ENCODE measurements at regions not wholly inside any gene's neighbourhood (a gene's known extent, or its start where the extent isn't known, plus 50 kb on each side); places are given as distances from the start of the nearest gene placed in this dataset.

DNA sequence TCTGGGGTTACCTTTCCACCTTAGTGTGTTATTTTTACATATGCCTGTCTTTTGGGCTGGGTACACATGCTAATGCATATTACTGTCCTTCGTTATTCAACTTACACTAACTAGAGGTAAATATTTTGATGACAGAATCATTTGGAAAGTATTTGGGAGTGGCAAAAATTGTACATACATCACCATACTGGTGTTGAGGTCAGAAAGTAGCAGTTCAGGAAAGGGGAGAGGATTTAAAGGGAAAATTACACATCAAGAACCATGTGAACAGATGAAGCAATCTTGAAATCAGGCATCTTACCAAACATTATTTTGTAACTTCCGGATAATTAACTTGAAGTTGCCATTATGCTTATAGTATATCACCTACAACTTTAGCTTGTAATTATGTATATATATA, 379.7 kb downstream of the RND3 start:
- no peak for TF ChIP-seq POLR2A (IDR thresholded peaks at IDR 0.05)
- TF ChIP-seq, protein P1, sequence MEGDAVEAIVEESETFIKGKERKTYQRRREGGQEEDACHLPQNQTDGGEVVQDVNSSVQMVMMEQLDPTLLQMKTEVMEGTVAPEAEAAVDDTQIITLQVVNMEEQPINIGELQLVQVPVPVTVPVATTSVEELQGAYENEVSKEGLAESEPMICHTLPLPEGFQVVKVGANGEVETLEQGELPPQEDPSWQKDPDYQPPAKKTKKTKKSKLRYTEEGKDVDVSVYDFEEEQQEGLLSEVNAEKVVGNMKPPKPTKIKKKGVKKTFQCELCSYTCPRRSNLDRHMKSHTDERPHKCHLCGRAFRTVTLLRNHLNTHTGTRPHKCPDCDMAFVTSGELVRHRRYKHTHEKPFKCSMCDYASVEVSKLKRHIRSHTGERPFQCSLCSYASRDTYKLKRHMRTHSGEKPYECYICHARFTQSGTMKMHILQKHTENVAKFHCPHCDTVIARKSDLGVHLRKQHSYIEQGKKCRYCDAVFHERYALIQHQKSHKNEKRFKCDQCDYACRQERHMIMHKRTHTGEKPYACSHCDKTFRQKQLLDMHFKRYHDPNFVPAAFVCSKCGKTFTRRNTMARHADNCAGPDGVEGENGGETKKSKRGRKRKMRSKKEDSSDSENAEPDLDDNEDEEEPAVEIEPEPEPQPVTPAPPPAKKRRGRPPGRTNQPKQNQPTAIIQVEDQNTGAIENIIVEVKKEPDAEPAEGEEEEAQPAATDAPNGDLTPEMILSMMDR (IDR thresholded peaks at IDR 0.05): no peak
- TF ChIP-seq POLR2AphosphoS5 (IDR thresholded peaks at IDR 0.05): no peak
- TF ChIP-seq EP300 (IDR thresholded peaks at IDR 0.05; ENCODE audit: low read depth): no peak
